Left lung (tissue), 4 donors: ENCODE measurements at regions not wholly inside any gene's neighbourhood (a gene's known extent, or its start where the extent isn't known, plus 50 kb on each side); places are given as distances from the start of the nearest gene placed in this dataset.

Source experiments
- ATAC-seq: fragments of 200-7000 bp; cut with Tn5 transposase; one replicate; pipeline ENCODE4 v1.9.1; 2020; ENCODE audit warnings: moderate library complexity
- DNase-seq, 4 donors: peaks; one replicate each; pipeline ENCODE4 v3.0.0-alpha.2; 2013 to 2020
- H3K27ac ChIP-seq, 2 donors: fragments of 200-600 bp; sonication (generic) in 1 of 2; one replicate each; pipeline versions ENCODE4 v1.5.0 to v1.8.0; 2020 to 2021
- H3K27me3 ChIP-seq, 2 donors: fragments of 200-600 bp; sonication (generic) in 1 of 2; one replicate each; pipeline versions ENCODE4 v1.5.0 to v1.8.0; 2020 to 2021
- H3K36me3 ChIP-seq, 2 donors: fragments of 200-600 bp; sonication (generic) in 1 of 2; one replicate each; pipeline versions ENCODE4 v1.5.0 to v1.8.0; 2020 to 2021
- H3K4me1 ChIP-seq, 2 donors: fragments of 200-600 bp; one replicate each; pipeline ENCODE4 v1.8.0; 2021
- H3K4me3 ChIP-seq, 2 donors: fragments of 200-600 bp; sonication (generic) in 1 of 2; one replicate each; pipeline versions ENCODE4 v1.5.0 to v1.8.0; 2020 to 2021; ENCODE audit warnings: mild to moderate bottlenecking in 1 of 2
- H3K9me3 ChIP-seq, 2 donors: fragments of 200-600 bp; sonication (generic) in 1 of 2; one replicate each; pipeline versions ENCODE4 v1.5.0 to v1.8.0; 2020 to 2021
- intact Hi-C, 2 donors: fragments of 100-400 bp; cut with DNase I; formaldehyde crosslinking; loops; one replicate each; pipeline versions ENCODE4 v1.11.2 to v1.14.2; 2022
- TF ChIP-seq, protein P1 (sequence below), 2 donors: fragments of 200-600 bp; sonication (generic) in 1 of 2; IDR thresholded peaks; one replicate each; pipeline versions ENCODE4 v1.5.0 to v1.8.0; 2021; ENCODE audit warnings: antibody characterized with exemption in 2 of 2
- donor health status: DM: no; HTN: yes; CAD: no.
- donor health status: DM: no; HTN: no; CAD: no.

- TF ChIP-seq, protein P1, sequence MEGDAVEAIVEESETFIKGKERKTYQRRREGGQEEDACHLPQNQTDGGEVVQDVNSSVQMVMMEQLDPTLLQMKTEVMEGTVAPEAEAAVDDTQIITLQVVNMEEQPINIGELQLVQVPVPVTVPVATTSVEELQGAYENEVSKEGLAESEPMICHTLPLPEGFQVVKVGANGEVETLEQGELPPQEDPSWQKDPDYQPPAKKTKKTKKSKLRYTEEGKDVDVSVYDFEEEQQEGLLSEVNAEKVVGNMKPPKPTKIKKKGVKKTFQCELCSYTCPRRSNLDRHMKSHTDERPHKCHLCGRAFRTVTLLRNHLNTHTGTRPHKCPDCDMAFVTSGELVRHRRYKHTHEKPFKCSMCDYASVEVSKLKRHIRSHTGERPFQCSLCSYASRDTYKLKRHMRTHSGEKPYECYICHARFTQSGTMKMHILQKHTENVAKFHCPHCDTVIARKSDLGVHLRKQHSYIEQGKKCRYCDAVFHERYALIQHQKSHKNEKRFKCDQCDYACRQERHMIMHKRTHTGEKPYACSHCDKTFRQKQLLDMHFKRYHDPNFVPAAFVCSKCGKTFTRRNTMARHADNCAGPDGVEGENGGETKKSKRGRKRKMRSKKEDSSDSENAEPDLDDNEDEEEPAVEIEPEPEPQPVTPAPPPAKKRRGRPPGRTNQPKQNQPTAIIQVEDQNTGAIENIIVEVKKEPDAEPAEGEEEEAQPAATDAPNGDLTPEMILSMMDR (IDR thresholded peaks at IDR 0.05) = no peak
- no peaks in the 10 kb centered on the region for H3K4me1 ChIP-seq
- H3K4me3 ChIP-seq = no peak overlapping the region
- no peak overlapping the region for H3K27ac ChIP-seq
- no peaks in the 10 kb centered on the region for H3K9me3 ChIP-seq
- intact Hi-C loops = no loop called here
- DNase-seq = peak in 1 of 4 donors; percentile 35
- peaks cover 0 to 8% of the 10 kb centered on the region in 2 donors for H3K27me3 ChIP-seq
- no peaks in the 10 kb centered on the region for H3K36me3 ChIP-seq
- no peak for ATAC-seq
Measured at GRCh38 chr5:2255915-2256690, 373.4 kb upstream of the IRX4 start.

DNA sequence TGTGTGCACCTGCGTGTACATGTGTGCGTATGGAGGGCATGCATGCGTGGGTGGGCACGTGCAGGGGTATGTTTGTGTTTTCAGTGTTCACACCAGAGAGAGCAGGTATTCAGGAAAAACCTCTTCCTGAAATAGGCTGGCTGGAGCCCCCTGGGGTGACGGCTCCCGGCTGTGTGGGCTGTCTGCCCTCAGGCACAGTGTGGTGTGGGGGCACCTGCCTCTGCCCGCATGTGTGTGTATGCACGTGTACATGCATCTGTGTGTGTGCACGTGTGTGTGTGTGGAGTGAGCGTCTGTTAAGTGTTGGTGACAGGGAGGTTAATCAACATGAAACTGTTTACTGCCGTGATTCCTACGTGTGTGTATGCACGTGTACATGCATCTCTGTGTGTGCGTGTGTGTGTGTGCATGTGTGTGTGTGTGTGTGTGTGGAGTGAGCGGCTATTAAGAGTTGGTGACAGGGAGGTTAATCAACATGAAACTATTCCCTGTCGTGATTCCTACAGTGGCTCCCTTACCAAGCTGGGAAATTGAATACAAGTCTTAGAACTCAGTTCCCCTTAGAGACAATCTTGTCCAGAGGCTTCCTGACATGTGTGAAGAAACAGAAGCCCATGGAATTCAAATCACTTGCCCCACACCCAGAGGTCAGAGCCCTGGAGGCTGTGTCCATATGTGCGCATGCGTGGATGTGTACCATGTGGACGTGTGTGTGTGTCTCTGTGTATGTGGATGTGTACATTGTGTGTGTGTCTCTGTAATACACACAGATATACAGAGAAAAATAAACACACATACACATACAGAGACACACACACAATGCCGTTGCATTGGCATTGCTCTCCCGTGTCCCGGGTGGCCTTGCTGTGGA, 372.4 kb upstream of the IRX4 start:
- TF ChIP-seq, protein P1 (IDR thresholded peaks at IDR 0.05) = no peak
- DNase-seq = peak in 1 of 4 donors; percentile 43
- no peak for ATAC-seq
- peaks cover 0 to 8% of the 10 kb centered on the region in 2 donors for H3K27me3 ChIP-seq
- H3K4me3 ChIP-seq = no peak overlapping the region
- no peak overlapping the region for H3K27ac ChIP-seq
- H3K9me3 ChIP-seq = no peaks in the 10 kb centered on the region
- H3K36me3 ChIP-seq = no peaks in the 10 kb centered on the region
- H3K4me1 ChIP-seq = no peaks in the 10 kb centered on the region
- intact Hi-C loops = no loop called here

DNA sequence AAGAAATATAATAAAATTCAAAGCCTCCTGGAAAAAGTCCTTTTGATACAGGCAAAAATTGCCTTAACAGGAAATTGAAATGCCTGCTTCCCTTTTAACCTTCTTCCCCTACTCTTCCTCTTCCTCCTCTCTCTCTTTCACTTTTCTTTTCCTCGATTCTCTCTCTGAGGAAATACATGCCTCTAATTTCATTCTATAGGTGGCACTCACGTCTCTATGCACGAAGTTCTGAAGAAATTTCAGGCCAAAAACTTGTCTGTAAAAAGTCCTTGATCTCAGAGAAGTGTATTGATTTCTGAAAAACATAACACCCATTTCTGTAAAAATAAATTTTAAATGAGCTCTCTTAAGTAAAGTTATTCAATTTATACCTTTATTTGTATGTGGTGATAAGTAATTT, 371.7 kb upstream of the IRX4 start:
- Histone ChIP-seq H3K4me3 (no peak overlapping the region), H3K27me3 (peaks cover 0 to 8% of the 10 kb centered on the region in 2 donors), H3K36me3 (no peaks in the 10 kb centered on the region), H3K27ac (no peak overlapping the region), H3K9me3 (no peaks in the 10 kb centered on the region), H3K4me1 (no peaks in the 10 kb centered on the region)
- intact Hi-C loops = no loop called here
- TF ChIP-seq, protein P1 (IDR thresholded peaks at IDR 0.05) = no peak
- no peak for ATAC-seq
- peak in 2 of 4 donors; percentile 9 to 11 for DNase-seq

- TF ChIP-seq, protein P1 (IDR thresholded peaks at IDR 0.05) = no peak
- no peaks in the 10 kb centered on the region for H3K9me3 ChIP-seq
- intact Hi-C loops = no loop called here
- H3K4me1 ChIP-seq = no peaks in the 10 kb centered on the region
- H3K27me3 ChIP-seq = peaks cover 0 to 8% of the 10 kb centered on the region in 2 donors
- ATAC-seq (no peak), DNase-seq (peak in 1 of 4 donors; percentile 31)
- no peak overlapping the region for H3K27ac ChIP-seq
- H3K36me3 ChIP-seq = no peaks in the 10 kb centered on the region
- H3K4me3 ChIP-seq = no peak overlapping the region
Measured at GRCh38 chr5:2253040-2253975, 370.6 kb upstream of the IRX4 start.
